ENCODE measurements at regions not wholly inside any gene's neighbourhood (a gene's known extent, or its start where the extent isn't known, plus 50 kb on each side); places are given as distances from the start of the nearest gene placed in this dataset.

GRCh38 chr4:42751587-42751986 is 94.7 kb upstream of the ATP8A1 start:
- in situ Hi-C loops (cut with HindIII; ENCODE audit: low pct_ligation_motif_present, low pct_unique_long_range_greater_than_20kb, low sequenced_read_pairs) = no loop called here
- DNase-seq = no peak

GRCh38 chr4:42750856-42751255 is 94.0 kb upstream of the ATP8A1 start:
- DNase-seq = no peak
- in situ Hi-C loops (cut with HindIII; ENCODE audit: low pct_ligation_motif_present, low pct_unique_long_range_greater_than_20kb, low sequenced_read_pairs) = no loop called here

- DNase-seq = no peak
- in situ Hi-C loops (cut with HindIII; ENCODE audit: low pct_ligation_motif_present, low pct_unique_long_range_greater_than_20kb, low sequenced_read_pairs) = no loop called here
Observed at GRCh38 chr4:42750091-42750490, 93.2 kb upstream of the ATP8A1 start.

DNA sequence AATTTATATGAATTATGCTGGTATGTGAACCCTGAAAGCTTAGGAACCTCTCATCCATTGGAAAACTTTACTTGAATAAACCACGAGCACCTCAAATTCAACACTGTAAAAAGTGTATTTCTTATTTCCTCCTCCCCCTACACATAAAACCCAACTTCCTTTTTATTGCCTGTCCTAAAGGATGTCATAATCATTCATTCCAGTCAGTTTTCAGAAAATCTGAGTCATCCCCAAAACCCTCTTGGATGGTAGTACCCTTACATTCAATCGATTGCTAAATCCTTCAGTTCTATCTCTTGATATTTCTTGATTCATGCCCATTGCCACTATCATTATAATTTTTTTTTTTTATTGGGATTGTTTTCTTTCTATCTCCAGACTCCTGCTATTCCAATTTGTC is 91.1 kb upstream of the ATP8A1 start:
- in situ Hi-C loops (cut with HindIII; ENCODE audit: low pct_ligation_motif_present, low pct_unique_long_range_greater_than_20kb, low sequenced_read_pairs) = no loop called here
- no peak for DNase-seq

DNA sequence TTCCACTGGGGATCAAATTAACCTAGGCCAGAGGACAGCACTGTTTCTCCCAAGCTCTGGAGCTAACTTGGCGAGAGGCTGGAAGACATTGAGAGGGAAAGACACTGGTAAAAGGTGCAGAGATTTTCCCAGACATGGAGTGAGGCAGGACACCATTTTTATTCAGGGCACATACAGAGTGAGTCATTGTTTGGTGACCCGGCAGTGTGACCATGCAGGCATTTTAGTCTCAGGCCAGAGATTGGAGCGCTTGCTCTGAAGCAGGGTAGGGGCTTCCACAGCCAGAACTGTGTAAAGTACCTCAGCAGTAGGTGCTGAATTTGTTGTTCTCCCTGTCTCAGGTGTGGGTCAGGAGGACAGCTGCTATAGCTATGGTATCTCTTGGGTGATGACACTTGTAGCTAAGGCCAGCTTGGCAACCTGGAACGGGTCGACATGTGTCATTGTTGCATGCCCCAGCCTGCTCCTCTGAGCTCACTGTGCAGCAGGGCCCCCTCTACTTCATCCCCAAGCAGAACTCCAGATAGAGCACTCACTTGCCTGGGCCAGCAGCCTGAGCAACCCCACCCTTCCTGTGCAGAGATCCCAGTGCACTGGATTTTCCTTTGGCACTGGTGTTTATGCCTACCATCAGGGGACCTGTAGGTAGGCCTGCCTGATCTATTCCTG is 79.8 kb upstream of the ATP8A1 start:
- in situ Hi-C loops (cut with HindIII; ENCODE audit: low pct_ligation_motif_present, low pct_unique_long_range_greater_than_20kb, low sequenced_read_pairs) = no loop called here
- DNase-seq = no peak

DNA sequence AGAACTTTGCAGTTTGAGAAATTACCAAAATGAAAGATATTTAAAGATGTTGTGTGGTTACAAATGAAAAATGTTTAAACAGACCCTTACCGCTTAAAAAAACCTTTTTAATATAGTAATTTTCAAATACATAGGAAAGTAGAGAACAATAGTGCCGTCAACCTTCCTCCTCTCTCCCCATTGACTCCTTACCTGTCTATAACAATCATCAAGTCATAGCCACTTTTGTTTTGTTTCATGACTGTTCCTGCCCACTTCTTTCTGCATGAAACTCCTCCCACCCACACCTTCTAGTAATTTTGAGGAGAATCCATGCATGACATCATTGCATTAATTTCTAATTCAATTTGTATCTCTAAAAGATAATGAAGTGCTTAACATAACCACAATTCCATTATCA is 76.5 kb upstream of the ATP8A1 start:
- DNase-seq = no peak
- in situ Hi-C loops (cut with HindIII; ENCODE audit: low pct_ligation_motif_present, low pct_unique_long_range_greater_than_20kb, low sequenced_read_pairs) = no loop called here

- in situ Hi-C loops (cut with HindIII; ENCODE audit: low pct_ligation_motif_present, low pct_unique_long_range_greater_than_20kb, low sequenced_read_pairs) = no loop called here
- no peak for DNase-seq
Observed at GRCh38 chr4:42732776-42733175, 75.9 kb upstream of the ATP8A1 start.

GRCh38 chr4:42729505-42730237 is 72.8 kb upstream of the ATP8A1 start:
- in situ Hi-C loops (cut with HindIII; ENCODE audit: low pct_ligation_motif_present, low pct_unique_long_range_greater_than_20kb, low sequenced_read_pairs) = no loop called here
- DNase-seq = no peak

- no peak for DNase-seq
Observed at GRCh38 chr4:42724451-42724850, 67.5 kb upstream of the ATP8A1 start.

DNA sequence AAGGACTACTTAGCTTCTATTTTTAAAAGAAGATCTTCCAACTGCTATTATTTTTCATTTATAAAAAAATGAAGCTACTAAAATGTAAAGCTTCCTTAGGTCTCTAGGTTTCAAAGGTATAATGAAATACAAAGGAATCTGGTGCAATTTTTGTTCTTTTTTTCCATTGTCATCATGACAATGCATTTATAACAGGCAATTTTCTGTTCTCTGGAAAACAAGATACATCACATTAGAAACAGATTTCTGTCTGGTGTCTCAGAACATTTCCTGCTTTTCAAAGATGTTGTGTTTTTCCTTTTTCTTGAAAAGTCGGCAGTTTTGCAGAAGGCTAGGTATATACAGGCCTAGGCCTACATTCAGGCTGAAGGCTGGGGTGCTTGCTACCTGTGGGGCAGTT is 63.6 kb upstream of the ATP8A1 start:
- in situ Hi-C loops (cut with HindIII; ENCODE audit: low pct_ligation_motif_present, low pct_unique_long_range_greater_than_20kb, low sequenced_read_pairs) = no loop called here
- no peak for DNase-seq

More at GRCh38 chr4:42724451-42724850, 67.5 kb upstream of the ATP8A1 start:
- in situ Hi-C loops (cut with HindIII; ENCODE audit: low pct_ligation_motif_present, low pct_unique_long_range_greater_than_20kb, low sequenced_read_pairs) = no loop called here

DNA sequence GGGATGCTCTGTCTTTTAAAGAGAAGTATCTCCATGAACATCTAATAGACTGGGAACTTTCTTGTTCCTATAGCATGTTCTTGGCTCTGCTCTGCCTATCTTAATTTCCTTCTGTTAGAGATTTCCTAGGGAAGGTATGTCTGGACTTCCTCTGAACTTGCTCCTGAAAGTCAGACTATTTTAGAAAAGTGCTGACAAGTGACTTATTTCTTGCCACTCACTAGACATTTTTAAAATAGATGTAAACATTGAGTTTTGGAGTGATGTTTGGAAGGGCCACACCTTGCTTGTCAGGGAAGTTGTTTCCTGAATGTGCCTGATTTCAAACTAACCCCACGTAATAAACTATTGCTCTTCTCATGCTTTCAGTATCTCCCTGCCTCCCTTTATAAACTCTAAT is 62.4 kb upstream of the ATP8A1 start:
- in situ Hi-C loops (cut with HindIII; ENCODE audit: low pct_ligation_motif_present, low pct_unique_long_range_greater_than_20kb, low sequenced_read_pairs) = no loop called here

GRCh38 chr4:42718336-42718735 is 61.4 kb upstream of the ATP8A1 start:
- no peak for DNase-seq
- in situ Hi-C loops (cut with HindIII; ENCODE audit: low pct_ligation_motif_present, low pct_unique_long_range_greater_than_20kb, low sequenced_read_pairs) = no loop called here

More for the DNA sequence above, 62.4 kb upstream of the ATP8A1 start:
- no peak for DNase-seq

DNA sequence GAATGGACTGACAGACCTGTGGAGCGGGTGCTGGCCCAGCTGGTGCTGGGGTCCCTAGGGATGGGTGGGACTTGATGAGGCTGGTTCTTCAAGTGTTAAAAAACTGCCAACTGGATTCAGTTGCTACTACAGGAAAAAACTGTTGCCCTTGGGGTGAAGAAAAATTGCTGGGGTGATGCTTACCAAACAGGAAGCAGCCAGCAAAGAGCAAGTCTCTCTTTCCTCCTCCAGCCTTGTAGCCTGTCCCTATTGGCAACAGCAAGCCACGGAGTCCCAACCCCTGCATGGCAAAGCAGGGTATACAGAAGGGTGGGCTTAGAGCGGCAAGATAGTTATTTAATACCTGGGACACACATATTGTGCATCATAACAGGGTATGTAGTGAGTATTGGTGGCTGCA is 60.1 kb upstream of the ATP8A1 start:
- DNase-seq = no peak
- in situ Hi-C loops (cut with HindIII; ENCODE audit: low pct_ligation_motif_present, low pct_unique_long_range_greater_than_20kb, low sequenced_read_pairs) = no loop called here

DNA sequence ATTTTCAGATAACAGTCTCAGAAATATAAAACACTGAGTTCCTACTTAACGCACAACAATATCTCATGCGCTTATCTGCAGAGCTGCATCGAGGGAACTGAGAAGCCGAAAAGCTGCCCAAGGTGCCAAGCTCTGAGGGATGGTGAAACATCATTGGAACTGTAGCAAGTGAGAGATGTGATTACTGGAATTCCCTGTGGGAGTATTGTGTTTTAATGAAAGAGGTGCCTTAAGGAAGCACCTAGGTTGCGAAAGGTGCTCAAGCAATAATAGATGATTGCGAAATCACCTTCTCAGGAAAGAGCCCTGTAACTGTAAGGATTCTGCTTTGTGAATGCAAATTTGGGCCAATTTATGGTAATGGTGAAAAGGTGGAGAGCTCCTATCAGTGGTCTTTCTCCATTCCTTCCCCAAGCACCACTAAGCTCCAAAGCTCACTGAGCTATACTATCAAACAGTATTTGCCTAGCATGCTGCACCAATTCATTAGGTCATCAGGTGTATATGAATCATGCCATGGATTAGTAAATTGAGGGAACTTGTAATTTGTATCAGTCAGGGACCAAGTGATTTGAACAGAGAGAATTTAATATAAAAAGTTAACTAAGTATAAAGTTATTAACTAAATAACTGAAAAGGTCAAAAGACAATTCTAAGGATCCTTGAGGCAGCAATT is 59.0 kb upstream of the ATP8A1 start:
- in situ Hi-C loops (cut with HindIII; ENCODE audit: low pct_ligation_motif_present, low pct_unique_long_range_greater_than_20kb, low sequenced_read_pairs) = no loop called here
- no peak for DNase-seq

DNA sequence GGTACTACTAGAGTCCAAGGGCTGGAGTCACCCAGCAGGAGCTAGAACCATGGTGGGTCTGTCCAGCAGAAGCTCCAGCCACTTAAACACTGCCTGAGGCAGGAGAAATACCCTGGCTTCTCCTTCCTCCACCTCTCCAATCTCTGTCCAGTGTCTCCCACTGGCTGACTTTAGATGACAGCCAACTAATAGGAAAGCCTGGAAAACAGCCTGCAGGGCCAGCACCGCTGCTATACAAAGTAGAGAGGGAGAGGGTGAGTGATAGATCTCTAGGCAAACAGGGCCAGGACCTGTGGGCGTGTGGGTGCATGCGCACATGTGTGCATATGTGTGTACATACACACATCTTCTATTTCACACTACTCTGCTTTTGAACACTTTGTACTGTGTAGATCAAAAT is 56.5 kb upstream of the ATP8A1 start:
- in situ Hi-C loops (cut with HindIII; ENCODE audit: low pct_ligation_motif_present, low pct_unique_long_range_greater_than_20kb, low sequenced_read_pairs) = no loop called here

DNA sequence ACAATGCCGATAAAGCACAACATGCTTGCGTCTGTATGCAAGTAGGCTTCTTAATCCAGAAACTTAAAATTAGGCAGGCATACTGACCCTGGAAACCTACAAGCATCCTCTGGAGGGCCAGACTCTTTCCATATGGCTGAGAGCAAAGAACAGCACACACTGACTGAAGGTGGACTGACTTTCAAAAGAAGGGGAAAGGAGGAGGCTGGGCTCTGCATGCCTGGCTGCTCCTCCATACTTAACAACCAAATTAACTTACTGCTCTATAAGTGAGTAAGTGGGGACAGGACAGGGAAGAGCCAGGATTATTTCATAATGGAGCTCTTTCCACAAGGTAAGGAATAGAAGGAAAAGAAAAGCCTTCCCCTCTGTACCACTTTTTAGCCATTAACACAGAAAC is 55.9 kb upstream of the ATP8A1 start:
- in situ Hi-C loops (cut with HindIII; ENCODE audit: low pct_ligation_motif_present, low pct_unique_long_range_greater_than_20kb, low sequenced_read_pairs) = no loop called here
- DNase-seq = no peak

More for the DNA sequence above, 56.5 kb upstream of the ATP8A1 start:
- no peak for DNase-seq

- DNase-seq = no peak
- in situ Hi-C loops (cut with HindIII; ENCODE audit: low pct_ligation_motif_present, low pct_unique_long_range_greater_than_20kb, low sequenced_read_pairs) = no loop called here
Observed at GRCh38 chr4:42711496-42711895, 54.6 kb upstream of the ATP8A1 start.

DNA sequence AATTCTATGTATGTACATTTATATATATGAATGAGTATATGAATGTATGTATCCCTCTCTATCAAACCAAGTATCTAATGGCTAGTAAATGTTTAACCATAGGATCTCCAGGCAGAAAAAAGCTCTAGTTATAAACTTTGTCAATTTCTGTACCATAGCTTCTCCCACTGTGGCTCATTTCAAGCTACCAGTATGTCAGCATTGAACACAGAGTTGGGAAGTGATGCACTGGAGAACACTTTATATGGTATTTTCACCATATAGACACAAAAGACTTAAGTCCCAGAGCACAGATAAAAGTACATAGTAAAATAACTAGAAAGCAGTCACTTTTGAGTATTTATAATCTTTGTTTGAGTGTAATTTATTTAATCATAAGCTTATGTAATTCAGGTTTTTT is 53.9 kb upstream of the ATP8A1 start:
- in situ Hi-C loops (cut with HindIII; ENCODE audit: low pct_ligation_motif_present, low pct_unique_long_range_greater_than_20kb, low sequenced_read_pairs) = no loop called here

GRCh38 chr4:42710329-42710728 is 53.4 kb upstream of the ATP8A1 start:
- in situ Hi-C loops (cut with HindIII; ENCODE audit: low pct_ligation_motif_present, low pct_unique_long_range_greater_than_20kb, low sequenced_read_pairs) = no loop called here
- no peak for DNase-seq

More for the DNA sequence above, 53.9 kb upstream of the ATP8A1 start:
- no peak for DNase-seq
